HepG2 (cell line): ENCODE measurements at regions not wholly inside any gene's neighbourhood (a gene's known extent, or its start where the extent isn't known, plus 50 kb on each side); places are given as distances from the start of the nearest gene placed in this dataset.

Source experiments
- ATAC-seq: fragments of 200-7000 bp; cut with Tn5 transposase; 3 replicates; pipeline ENCODE4 v1.9.1; 2020; ENCODE audit warnings: mild to moderate bottlenecking, moderate library complexity
- BruUV-seq: library from RNA; stranded (reverse); fragments of 400-500 nt; replicated peaks from 2 replicates; lab custom pipeline; 2021; lab: Mats Ljungman, UMichigan
- CTCF ChIA-PET: fragments of 300-600 bp; formaldehyde crosslinking; extraction: SDS; loops from one replicate; lab custom pipeline; 2021; ENCODE audit warnings: low total read pairs, inconsistent platforms, low intra/inter-chr PET ratio; lab: Yijun Ruan, JAX
- POLR2A ChIA-PET: fragments of 350-600 bp; sonication (Branson Sonifier 250); formaldehyde crosslinking; loops from one replicate; lab custom pipeline; 2020; ENCODE audit warnings: antibody characterized with exemption, inconsistent platforms; lab: Yijun Ruan, JAX
- DNase-seq: peaks from one replicate; pipeline ENCODE4 v3.0.0-alpha.2; 2015; ENCODE audit warnings: low spot score
- FAIRE-seq: peaks from 3 replicates; lab custom pipeline; 2011; peaks lifted over from hg19 to GRCh38; lab: Jason Lieb, UNC
- H2AFZ ChIP-seq: one replicate; pipeline ENCODE4 v1.6.1; 2011; ENCODE audit warnings: low read length, inconsistent platforms
- H3K27ac ChIP-seq: fragments of 300-600 bp; 3 replicates; pipeline ENCODE4 v1.8.0; 2011; ENCODE audit warnings: mixed run types, mild to moderate bottlenecking, mixed read lengths, low read length, inconsistent platforms; ENCODE audit not compliant: insufficient read depth; ENCODE audit errors: extremely low read length
- H3K27me3 ChIP-seq, 2 experiments: fragments of 200-600 bp in 1 of 2; 2 replicates in 1 of 2; 3 replicates in 1 of 2; pipeline versions ENCODE4 v1.6.0 to v1.8.0; 2011; ENCODE audit warnings: low read length in 2 of 2, mild to moderate bottlenecking in 2 of 2, moderate library complexity in 2 of 2, inconsistent platforms in 1 of 2; ENCODE audit not compliant: insufficient read depth in 2 of 2, control insufficient read depth in 1 of 2
- H3K36me3 ChIP-seq, 2 experiments: fragments of 200-600 bp in 1 of 2; replicated peaks in 1 of 2; 2 replicates in 1 of 2; 3 replicates in 1 of 2; pipeline versions ENCODE4 v1.5.1 to v1.8.0; 2011; ENCODE audit warnings: low read length in 2 of 2, inconsistent platforms in 1 of 2; ENCODE audit not compliant: insufficient read depth in 2 of 2, control insufficient read depth in 1 of 2
- H3K4me1 ChIP-seq: 2 replicates; pipeline ENCODE4 v1.5.1; 2012; ENCODE audit warnings: low read length, inconsistent platforms; ENCODE audit not compliant: insufficient read depth
- H3K4me2 ChIP-seq: 2 replicates; pipeline ENCODE4 v1.6.0; 2011; ENCODE audit warnings: low read depth, low read length, inconsistent platforms
- H3K4me3 ChIP-seq, 3 experiments: fragments of 200-600 bp in 1 of 3; sonication (generic), shearing (Covaris generic) in 1 of 3; replicated peaks in 1 of 3; 2 replicates each; pipeline ENCODE4 v1.5.1; 2011 to 2016; ENCODE audit warnings: low read length in 3 of 3, inconsistent platforms in 2 of 3, low read depth in 2 of 3, mild to moderate bottlenecking in 2 of 3, control low read depth in 1 of 3, mixed read lengths in 1 of 3; ENCODE audit not compliant: insufficient read depth in 1 of 3
- H3K79me2 ChIP-seq: one replicate; pipeline ENCODE4 v1.6.1; 2011; ENCODE audit warnings: low read length, inconsistent platforms; ENCODE audit not compliant: insufficient read depth
- H3K9ac ChIP-seq: 2 replicates; pipeline ENCODE4 v1.6.0; 2011; ENCODE audit warnings: mild to moderate bottlenecking, low read depth, low read length, inconsistent platforms; ENCODE audit not compliant: insufficient read depth
- H3K9me3 ChIP-seq: 2 replicates; pipeline ENCODE4 v1.5.1; 2012; ENCODE audit warnings: mild to moderate bottlenecking, low read length
- H4K20me1 ChIP-seq: 2 replicates; pipeline ENCODE4 v1.6.0; 2011; ENCODE audit warnings: inconsistent platforms, mild to moderate bottlenecking, low read length, moderate library complexity; ENCODE audit not compliant: insufficient read depth
- CSRNP1 ChIP-seq: sonication (generic); formaldehyde crosslinking; IDR thresholded peaks from 2 replicates; pipeline ENCODE4 v1.8.1; 2023; ENCODE audit warnings: mild to moderate bottlenecking, missing genetic modification reagents
- DMAP1 ChIP-seq: IDR thresholded peaks from 2 replicates; pipeline ENCODE4 v1.6.1; 2016
- FOSL2 ChIP-seq: sonication (generic); formaldehyde crosslinking; IDR thresholded peaks from 2 replicates; pipeline ENCODE4 v1.4.0; 2020; ENCODE audit warnings: missing genetic modification reagents
- IKZF4 ChIP-seq: sonication (generic); formaldehyde crosslinking; IDR thresholded peaks from 2 replicates; pipeline ENCODE4 v1.5.1; 2020; ENCODE audit warnings: borderline replicate concordance, mild to moderate bottlenecking, low read depth, missing genetic modification reagents; ENCODE audit errors: not compliant biosample characterization
- KDM2A ChIP-seq: sonication (generic); formaldehyde crosslinking; IDR thresholded peaks from 2 replicates; pipeline ENCODE4 v1.4.0; 2020; ENCODE audit warnings: low read depth, missing genetic modification reagents, borderline replicate concordance
- PRDM4 ChIP-seq: sonication (generic); formaldehyde crosslinking; IDR thresholded peaks from 2 replicates; pipeline ENCODE4 v1.9.0; 2021; ENCODE audit warnings: missing genetic modification reagents, borderline replicate concordance
- ZBTB33 ChIP-seq: sonication (generic); formaldehyde crosslinking; IDR thresholded peaks from 2 replicates; pipeline ENCODE4 v1.4.0; 2020; ENCODE audit warnings: missing genetic modification reagents
- ZMAT3 ChIP-seq: sonication (generic); formaldehyde crosslinking; conservative IDR thresholded peaks from 2 replicates; pipeline ENCODE4 v1.7.0; 2021; ENCODE audit warnings: missing genetic modification reagents
- ZNF530 ChIP-seq: sonication (generic); formaldehyde crosslinking; IDR thresholded peaks from 2 replicates; pipeline ENCODE4 v1.5.0; 2020; ENCODE audit warnings: low read depth, mild to moderate bottlenecking, missing genetic modification reagents
- ZNF558 ChIP-seq: sonication (generic); formaldehyde crosslinking; IDR thresholded peaks from 2 replicates; pipeline ENCODE4 v1.9.0; 2022; ENCODE audit warnings: mild to moderate bottlenecking, missing genetic modification reagents, borderline replicate concordance
- in situ Hi-C: cut with HindIII; loops from 2 replicates; pipeline ENCODE4 v1.10.0; 2017; ENCODE audit warnings: low pct_unique_long_range_greater_than_20kb; ENCODE audit not compliant: extremely low pct_ligation_motif_present
- intact Hi-C: fragments of 100-400 bp; cut with micrococcal nuclease; formaldehyde crosslinking; loops from one replicate; pipeline ENCODE4 v1.10.0; 2022; ENCODE audit not compliant: unreplicated experiment
- TF ChIP-seq, protein P1 (sequence below), 2 experiments: fragments of 450-650 bp in 1 of 2; sonication (generic) in 1 of 2; formaldehyde crosslinking; IDR thresholded peaks; 2 replicates each; pipeline versions ENCODE4 v1.5.0 to v1.8.0; 2020 to 2022; ENCODE audit warnings: mild to moderate bottlenecking in 1 of 2, missing genetic modification reagents in 1 of 2
- TF ChIP-seq, protein P2 (sequence below): sonication (generic); formaldehyde crosslinking; IDR thresholded peaks from 2 replicates; pipeline ENCODE4 v1.5.0; 2020; ENCODE audit warnings: mild to moderate bottlenecking, missing genetic modification reagents

DNA sequence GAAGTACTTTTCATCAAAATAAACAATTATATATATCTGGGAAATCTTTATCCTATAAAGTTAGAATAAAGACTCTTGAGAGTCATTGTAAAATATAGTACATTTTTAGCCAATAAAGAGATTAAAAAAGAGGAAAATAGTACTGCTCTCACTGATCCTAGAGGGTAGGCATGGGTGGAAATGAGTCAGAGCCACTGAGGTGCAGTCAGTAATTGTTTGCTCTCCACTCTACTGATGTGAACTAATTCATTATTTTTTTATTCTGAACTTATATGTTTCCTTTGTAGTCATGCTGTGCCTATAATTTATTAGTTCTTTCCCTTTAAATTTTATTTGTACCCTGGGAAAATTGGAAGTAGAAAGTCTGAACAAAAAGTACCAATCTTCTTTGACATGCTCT, 1359.4 kb upstream of the GJE1 start:
- no peak overlapping the region for H2AFZ ChIP-seq
- ChIA-PET POLR2A (no interaction called here), CTCF (no interaction called here)
- no peaks in the 10 kb centered on the region for H4K20me1 ChIP-seq
- TF ChIP-seq ZBTB33 (CRISPR knock-in tag) (no peak), CSRNP1 (CRISPR knock-in tag) (no peak), KDM2A (CRISPR knock-in tag) (no peak), ZMAT3 (CRISPR knock-in tag) (no peak), IKZF4 (no peak), ZNF530 (CRISPR knock-in tag) (no peak), ZNF558 (CRISPR knock-in tag) (no peak), DMAP1 (CRISPR knock-in tag) (no peak), PRDM4 (no peak), FOSL2 (CRISPR knock-in tag) (no peak)
- TF ChIP-seq, protein P1, sequence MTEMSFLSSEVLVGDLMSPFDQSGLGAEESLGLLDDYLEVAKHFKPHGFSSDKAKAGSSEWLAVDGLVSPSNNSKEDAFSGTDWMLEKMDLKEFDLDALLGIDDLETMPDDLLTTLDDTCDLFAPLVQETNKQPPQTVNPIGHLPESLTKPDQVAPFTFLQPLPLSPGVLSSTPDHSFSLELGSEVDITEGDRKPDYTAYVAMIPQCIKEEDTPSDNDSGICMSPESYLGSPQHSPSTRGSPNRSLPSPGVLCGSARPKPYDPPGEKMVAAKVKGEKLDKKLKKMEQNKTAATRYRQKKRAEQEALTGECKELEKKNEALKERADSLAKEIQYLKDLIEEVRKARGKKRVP (CRISPR knock-in tag; IDR thresholded peaks at IDR 0.05) = no peak
- TF ChIP-seq, protein P2, sequence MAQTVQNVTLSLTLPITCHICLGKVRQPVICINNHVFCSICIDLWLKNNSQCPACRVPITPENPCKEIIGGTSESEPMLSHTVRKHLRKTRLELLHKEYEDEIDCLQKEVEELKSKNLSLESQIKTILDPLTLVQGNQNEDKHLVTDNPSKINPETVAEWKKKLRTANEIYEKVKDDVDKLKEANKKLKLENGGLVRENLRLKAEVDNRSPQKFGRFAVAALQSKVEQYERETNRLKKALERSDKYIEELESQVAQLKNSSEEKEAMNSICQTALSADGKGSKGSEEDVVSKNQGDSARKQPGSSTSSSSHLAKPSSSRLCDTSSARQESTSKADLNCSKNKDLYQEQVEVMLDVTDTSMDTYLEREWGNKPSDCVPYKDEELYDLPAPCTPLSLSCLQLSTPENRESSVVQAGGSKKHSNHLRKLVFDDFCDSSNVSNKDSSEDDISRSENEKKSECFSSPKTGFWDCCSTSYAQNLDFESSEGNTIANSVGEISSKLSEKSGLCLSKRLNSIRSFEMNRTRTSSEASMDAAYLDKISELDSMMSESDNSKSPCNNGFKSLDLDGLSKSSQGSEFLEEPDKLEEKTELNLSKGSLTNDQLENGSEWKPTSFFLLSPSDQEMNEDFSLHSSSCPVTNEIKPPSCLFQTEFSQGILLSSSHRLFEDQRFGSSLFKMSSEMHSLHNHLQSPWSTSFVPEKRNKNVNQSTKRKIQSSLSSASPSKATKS (CRISPR knock-in tag) = no peak
- no peak for ATAC-seq
- H3K36me3 ChIP-seq = no peaks in the 10 kb centered on the region
- intact Hi-C loops = no loop called here
- in situ Hi-C loops = no loop called here
- no peak overlapping the region for H3K9ac ChIP-seq
- H3K27ac ChIP-seq = no peak overlapping the region
- no peak for FAIRE-seq
- BruUV-seq = no TSS peak
- H3K79me2 ChIP-seq = no peaks in the 10 kb centered on the region
- peaks cover 39% of the 10 kb centered on the region for H3K9me3 ChIP-seq
- no peaks in the 10 kb centered on the region for H3K27me3 ChIP-seq
- no peaks in the 10 kb centered on the region for H3K4me1 ChIP-seq
- no peak overlapping the region for H3K4me3 ChIP-seq
- DNase-seq = no peak
- H3K4me2 ChIP-seq = no peak overlapping the region
